ENCODE measurements at regions not wholly inside any gene's neighbourhood (a gene's known extent, or its start where the extent isn't known, plus 50 kb on each side); places are given as distances from the start of the nearest gene placed in this dataset.

DNA sequence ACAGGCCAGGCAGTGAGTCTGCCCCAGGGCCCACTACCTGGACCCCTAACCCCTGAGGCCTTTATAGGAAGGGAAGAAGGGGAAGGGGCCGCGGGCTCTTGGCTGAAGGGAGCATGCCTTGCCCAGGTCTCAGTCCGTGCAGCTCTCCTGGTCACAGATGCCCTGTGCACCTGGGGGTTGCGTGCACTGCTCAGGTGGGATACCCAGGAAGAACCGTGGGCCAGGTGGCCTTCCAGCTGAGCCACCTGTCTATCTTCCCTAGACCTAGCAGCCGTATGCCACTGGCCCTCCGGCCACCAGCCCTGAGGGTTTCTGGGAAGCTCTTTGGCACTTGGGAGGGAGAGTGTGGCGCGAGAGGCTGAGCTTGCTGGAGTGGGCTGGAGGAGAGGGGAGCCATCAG is 1178.6 kb downstream of the BRD1 start:
- Histone ChIP-seq H4K20me1 (ENCODE audit: insufficient read depth, low read length) (no peaks in the 10 kb centered on the region), H3K23ac (ENCODE audit: low read depth, low read length) (no peak overlapping the region), H3K56ac (ENCODE audit: extremely low read depth, insufficient read depth, low read length) (no peak overlapping the region), H2AFZ (replicated peaks; ENCODE audit: low read length, poor library complexity) (no peak overlapping the region), H3K27ac (ENCODE audit: insufficient read depth, low read length) (no peak overlapping the region), H3K79me1 (ENCODE audit: low read depth in 1 of 2, low read length in 2 of 2) (no peaks in the 10 kb centered on the region), H4K5ac (ENCODE audit: low read depth, low read length) (no peak overlapping the region), H3K36me3 (ENCODE audit: control insufficient read depth, insufficient read depth, low read length) (no peaks in the 10 kb centered on the region), H3K9me3 (ENCODE audit: control insufficient read depth, insufficient read depth, low read length) (peaks cover 71% of the 10 kb centered on the region), H3K9ac (ENCODE audit: low read depth, low read length) (no peak overlapping the region), H3K18ac (ENCODE audit: low read depth, low read length) (no peak overlapping the region), H3K4me3 (ENCODE audit: insufficient read depth, low read depth, low read length) (no peak overlapping the region), H3K14ac (replicated peaks; ENCODE audit: low read depth, low read length) (no peak overlapping the region), H2BK120ac (ENCODE audit: low read depth, low read length) (no peak overlapping the region), H3K4me2 (ENCODE audit: low read depth, low read length) (no peak overlapping the region), H3K4me1 (ENCODE audit: control insufficient read depth, insufficient read depth, low read length) (no peaks in the 10 kb centered on the region), H3K4ac (ENCODE audit: low read depth, low read length) (no peak overlapping the region), H4K91ac (ENCODE audit: insufficient read depth, low read depth, low read length) (no peak overlapping the region), H4K8ac (ENCODE audit: low read depth in 2 of 2, low read length in 2 of 2) (no peak overlapping the region), H2BK15ac (ENCODE audit: low read depth, low read length) (no peak overlapping the region), H2AK9ac (replicated peaks; ENCODE audit: low read depth, low read length, poor library complexity) (no peak overlapping the region), H2AK5ac (ENCODE audit: low read depth, low read length) (no peak overlapping the region), H2BK20ac (ENCODE audit: low read depth, low read length) (no peak overlapping the region), H3K27me3 (ENCODE audit: control insufficient read depth, insufficient read depth, low read length) (no peaks in the 10 kb centered on the region), H2BK5ac (ENCODE audit: low read depth, low read length, poor library complexity, severe bottlenecking) (no peak overlapping the region), H3K9me1 (ENCODE audit: insufficient read depth, low read length) (no peaks in the 10 kb centered on the region)
- no CpG with 5 or more reads among the region's 9 CpGs for WGBS, 2 experiments (ENCODE audit: extremely low coverage in 2 of 2, insufficient read length in 1 of 2)
- POLR2A ChIA-PET (ENCODE audit: unreplicated experiment): no interaction called here
- in situ Hi-C loops (cut with MboI; ENCODE audit: low sequenced_read_pairs) (no loop called here), intact Hi-C loops (cut with micrococcal nuclease) (no loop called here), dilution Hi-C loops (cut with HindIII; ENCODE audit: low sequenced_read_pairs, unreplicated experiment) (no loop called here)
- ATAC-seq (ENCODE audit: low read depth) (no peak), DNase-seq (no peak)
- CTCF ChIA-PET: no interaction called here
- TF ChIP-seq FOS (IDR thresholded peaks at IDR 0.05; ENCODE audit: low read depth, low read length) (no peak), POLR2A (IDR thresholded peaks at IDR 0.05; ENCODE audit: low read depth, low read length) (no peak), BHLHE40 (IDR thresholded peaks at IDR 0.05; ENCODE audit: low read depth, low read length) (no peak), RCOR1 (IDR thresholded peaks at IDR 0.05; ENCODE audit: insufficient replicate concordance, low read length) (no peak), MXI1 (IDR thresholded peaks at IDR 0.05; ENCODE audit: borderline replicate concordance, low read depth, low read length) (no peak)
- BruUV-seq (replicated peaks): no TSS peak

Measured in IMR-90 (cell line).